Tibial nerve (tissue), 4 donors: ENCODE measurements at regions not wholly inside any gene's neighbourhood (a gene's known extent, or its start where the extent isn't known, plus 50 kb on each side); places are given as distances from the start of the nearest gene placed in this dataset.
"Not testable (repeated sequence)": the region's sequence is repeated elsewhere in the genome, so short reads cannot be mapped to it uniquely, and the experiment has no call there.

Experiments
- DNase-seq, 2 donors: peaks; one replicate each; pipeline ENCODE4 v3.0.0-alpha.2; 2019; ENCODE audit warnings: low spot score in 2 of 2
- H3K27ac ChIP-seq, 4 donors: fragments of 200-600 bp; sonication (generic) in 3 of 4; one replicate each; pipeline ENCODE4 v1.5.1; 2017 to 2019; ENCODE audit warnings: mild to moderate bottlenecking in 1 of 4
- H3K27me3 ChIP-seq, 2 donors: fragments of 200-600 bp; sonication (generic) in 1 of 2; one replicate each; pipeline versions ENCODE4 v1.5.1 to v1.6.0; 2017 to 2019
- H3K36me3 ChIP-seq, 3 donors: fragments of 200-600 bp; sonication (generic); one replicate each; pipeline ENCODE4 v1.5.1; 2018 to 2019
- H3K4me1 ChIP-seq, 4 donors: fragments of 200-600 bp; sonication (generic) in 3 of 4; one replicate each; pipeline ENCODE4 v1.5.1; 2017 to 2019
- H3K4me3 ChIP-seq, 4 donors: fragments of 200-600 bp; sonication (generic) in 3 of 4; one replicate each; pipeline ENCODE4 v1.5.1; 2017 to 2019; ENCODE audit warnings: mild to moderate bottlenecking in 1 of 4, moderate library complexity in 1 of 4
- H3K9me3 ChIP-seq, 4 donors: fragments of 200-600 bp; sonication (generic) in 3 of 4; one replicate each; pipeline ENCODE4 v1.5.1; 2017 to 2019
- EP300 ChIP-seq, 2 donors: sonication (generic); formaldehyde crosslinking; IDR thresholded peaks; one replicate each; pipeline ENCODE4 v1.6.1; 2017; ENCODE audit warnings: antibody characterized with exemption in 2 of 2, mild to moderate bottlenecking in 1 of 2
- POLR2A ChIP-seq, 2 donors: fragments of 450-650 bp; IDR thresholded peaks; one replicate each; pipeline ENCODE4 v1.6.1; 2017; ENCODE audit warnings: antibody characterized with exemption in 2 of 2, mild to moderate bottlenecking in 2 of 2, moderate library complexity in 2 of 2
- WGBS, 2 donors: methylation state at CpG; one replicate each; pipeline ENCODE4 v1.1.5; 2018; 5-methylcytosine and 5-hydroxymethylcytosine counted together
- TF ChIP-seq, protein P1 (sequence below), 5 experiments: fragments of 200-600 bp in 3 of 5; fragments of 450-650 bp in 2 of 5; sonication (generic) in 3 of 5; IDR thresholded peaks; one replicate each; pipeline ENCODE4 v1.5.1; 2016 to 2019; ENCODE audit warnings: antibody characterized with exemption in 5 of 5, mild to moderate bottlenecking in 3 of 5, moderate library complexity in 2 of 5

DNA sequence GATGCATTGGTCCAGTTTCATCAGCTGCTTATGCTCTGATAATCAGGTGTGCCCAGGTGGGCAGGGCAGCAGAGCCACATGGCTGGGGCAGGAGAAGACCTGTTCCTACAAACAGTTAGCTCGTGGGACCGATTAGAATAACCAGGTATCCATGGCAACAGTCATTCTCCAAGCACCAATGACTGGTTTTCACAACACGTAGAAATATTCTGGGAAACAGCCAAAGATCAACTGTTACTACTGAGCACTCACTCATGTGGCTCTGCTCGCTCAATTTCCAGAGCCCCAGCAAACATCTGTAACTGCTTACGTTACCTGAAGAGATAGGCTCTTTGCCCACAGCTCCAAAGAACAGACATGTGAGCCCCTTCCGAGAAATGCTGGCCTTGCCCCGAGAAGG is 302.0 kb downstream of the AGTPBP1 start:
- Histone ChIP-seq H3K27ac (no peak overlapping the region), H3K4me3 (no peak overlapping the region), H3K9me3 (peaks cover 0 to 10% (median 0%) of the 10 kb centered on the region in 4 donors), H3K36me3 (no peaks in the 10 kb centered on the region), H3K4me1 (no peaks in the 10 kb centered on the region), H3K27me3 (no peaks in the 10 kb centered on the region)
- no peak for TF ChIP-seq POLR2A (IDR thresholded peaks at IDR 0.05)
- TF ChIP-seq, protein P1, sequence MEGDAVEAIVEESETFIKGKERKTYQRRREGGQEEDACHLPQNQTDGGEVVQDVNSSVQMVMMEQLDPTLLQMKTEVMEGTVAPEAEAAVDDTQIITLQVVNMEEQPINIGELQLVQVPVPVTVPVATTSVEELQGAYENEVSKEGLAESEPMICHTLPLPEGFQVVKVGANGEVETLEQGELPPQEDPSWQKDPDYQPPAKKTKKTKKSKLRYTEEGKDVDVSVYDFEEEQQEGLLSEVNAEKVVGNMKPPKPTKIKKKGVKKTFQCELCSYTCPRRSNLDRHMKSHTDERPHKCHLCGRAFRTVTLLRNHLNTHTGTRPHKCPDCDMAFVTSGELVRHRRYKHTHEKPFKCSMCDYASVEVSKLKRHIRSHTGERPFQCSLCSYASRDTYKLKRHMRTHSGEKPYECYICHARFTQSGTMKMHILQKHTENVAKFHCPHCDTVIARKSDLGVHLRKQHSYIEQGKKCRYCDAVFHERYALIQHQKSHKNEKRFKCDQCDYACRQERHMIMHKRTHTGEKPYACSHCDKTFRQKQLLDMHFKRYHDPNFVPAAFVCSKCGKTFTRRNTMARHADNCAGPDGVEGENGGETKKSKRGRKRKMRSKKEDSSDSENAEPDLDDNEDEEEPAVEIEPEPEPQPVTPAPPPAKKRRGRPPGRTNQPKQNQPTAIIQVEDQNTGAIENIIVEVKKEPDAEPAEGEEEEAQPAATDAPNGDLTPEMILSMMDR (IDR thresholded peaks at IDR 0.05): no peak
- no peak for TF ChIP-seq EP300 (IDR thresholded peaks at IDR 0.05)
- WGBS, 2 donors: 71 to 72% methylated on average over 7 of the region's 7 CpGs
- DNase-seq: no peak

DNA sequence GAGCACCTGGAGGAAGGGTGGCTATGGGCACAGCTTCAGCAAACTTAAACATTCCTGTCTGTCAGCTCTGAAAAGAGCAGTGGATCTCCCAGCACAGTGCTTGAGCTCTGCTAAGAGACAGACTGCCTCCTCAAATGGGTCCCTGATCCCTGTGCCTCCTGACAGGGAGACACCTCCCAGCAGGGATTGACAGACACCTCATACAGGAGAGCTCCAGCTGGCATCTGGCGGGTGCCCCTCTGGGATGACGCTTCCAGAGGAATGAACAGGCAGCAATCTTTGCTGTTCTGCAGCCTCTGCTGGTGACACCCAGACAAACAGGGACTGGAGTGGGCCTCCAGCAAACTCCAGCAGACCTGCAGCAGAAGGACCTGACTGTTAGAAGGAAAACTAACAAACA is 307.8 kb downstream of the AGTPBP1 start:
- H3K4me3 ChIP-seq, H3K27ac ChIP-seq, H3K36me3 ChIP-seq, DNase-seq, H3K9me3 ChIP-seq, H3K27me3 ChIP-seq: not testable (repeated sequence)
- WGBS, 2 donors: 100% methylated on average over 1 to 2 of the region's 2 CpGs
- peaks cover 0 to 12% (median 4%) of the 10 kb centered on the region in 4 donors for H3K4me1 ChIP-seq

DNA sequence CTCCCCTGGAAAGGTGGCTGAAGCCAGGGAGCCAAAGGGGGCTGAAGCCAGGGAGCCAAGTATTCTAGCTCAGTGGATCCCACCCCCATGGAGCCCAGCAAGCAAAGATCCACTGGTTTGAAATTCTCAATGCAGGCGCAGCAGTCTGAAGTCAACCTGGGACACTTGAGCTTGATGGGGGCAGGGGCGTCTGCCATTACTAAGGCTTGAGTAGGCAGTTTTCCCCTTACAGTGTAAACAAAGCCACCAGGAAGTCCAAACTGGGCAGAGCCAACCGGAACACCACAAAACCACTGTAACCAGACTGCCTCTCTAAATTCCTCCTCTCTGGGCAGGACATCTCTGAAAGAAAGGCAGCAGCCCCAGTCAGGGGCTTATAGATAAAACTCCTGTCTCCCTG is 308.2 kb downstream of the AGTPBP1 start:
- not testable (repeated sequence) for DNase-seq, H3K9me3 ChIP-seq, H3K27ac ChIP-seq, H3K27me3 ChIP-seq, H3K4me3 ChIP-seq, H3K36me3 ChIP-seq
- H3K4me1 ChIP-seq: peaks cover 0 to 12% (median 4%) of the 10 kb centered on the region in 4 donors
- 87 to 96% methylated on average over 2 to 3 of the region's 3 CpGs for WGBS, 2 donors

DNA sequence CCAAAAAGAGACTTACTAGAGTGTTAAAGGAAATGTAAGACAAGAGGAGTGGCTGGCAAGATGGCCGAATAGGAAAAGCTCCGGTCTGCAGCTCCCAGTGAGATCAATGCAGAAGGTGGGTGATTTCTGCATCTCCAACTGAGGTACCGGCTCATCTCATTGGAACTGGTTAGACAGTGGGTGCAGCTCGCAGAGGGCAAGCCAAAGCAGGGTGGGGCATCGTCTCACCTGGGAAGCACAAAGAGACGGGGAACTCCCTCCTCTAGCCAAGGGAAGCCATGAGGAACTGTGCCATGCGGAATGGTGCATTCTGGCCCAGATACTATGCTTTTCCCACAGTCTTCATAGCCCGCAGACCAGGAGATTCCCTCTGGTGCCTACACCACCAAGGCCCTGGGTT is 308.7 kb downstream of the AGTPBP1 start:
- H3K36me3 ChIP-seq: no peaks in the 10 kb centered on the region
- no peak overlapping the region for H3K27ac ChIP-seq
- peaks cover 0 to 3% (median 0%) of the 10 kb centered on the region in 4 donors for H3K9me3 ChIP-seq
- H3K4me1 ChIP-seq: peaks cover 0 to 12% (median 4%) of the 10 kb centered on the region in 4 donors
- WGBS, 2 donors: 85 to 91% methylated on average over 8 of the region's 8 CpGs
- DNase-seq: no peak
- H3K27me3 ChIP-seq: no peaks in the 10 kb centered on the region
- no peak overlapping the region for H3K4me3 ChIP-seq
- TF ChIP-seq, protein P1 (IDR thresholded peaks at IDR 0.05): no peak
- TF ChIP-seq EP300 (IDR thresholded peaks at IDR 0.05): no peak
- TF ChIP-seq POLR2A (IDR thresholded peaks at IDR 0.05): no peak

GRCh38 chr9:85432599-85432998 is 309.2 kb downstream of the AGTPBP1 start:
- Histone ChIP-seq H3K27ac (no peak overlapping the region), H3K4me1 (peaks cover 0 to 12% (median 4%) of the 10 kb centered on the region in 4 donors), H3K9me3 (no peaks in the 10 kb centered on the region), H3K27me3 (no peaks in the 10 kb centered on the region), H3K36me3 (no peaks in the 10 kb centered on the region), H3K4me3 (no peak overlapping the region)
- TF ChIP-seq, protein P1 (IDR thresholded peaks at IDR 0.05): no peak
- TF ChIP-seq POLR2A (IDR thresholded peaks at IDR 0.05) (no peak), EP300 (IDR thresholded peaks at IDR 0.05) (no peak)
- WGBS, 2 donors: 89 to 93% methylated on average over 3 of the region's 3 CpGs
- no peak for DNase-seq

- no peak for DNase-seq
- no peak for TF ChIP-seq POLR2A (IDR thresholded peaks at IDR 0.05)
- TF ChIP-seq, protein P1 (IDR thresholded peaks at IDR 0.05): no peak
- TF ChIP-seq EP300 (IDR thresholded peaks at IDR 0.05): no peak
- H3K27ac ChIP-seq: no peak overlapping the region
- no peaks in the 10 kb centered on the region for H3K36me3 ChIP-seq
- WGBS, 2 donors: 27 to 38% methylated on average over 3 of the region's 3 CpGs
- peaks cover 0 to 12% (median 4%) of the 10 kb centered on the region in 4 donors for H3K4me1 ChIP-seq
- H3K9me3 ChIP-seq: no peaks in the 10 kb centered on the region
- H3K4me3 ChIP-seq: no peak overlapping the region
- H3K27me3 ChIP-seq: no peaks in the 10 kb centered on the region
These were observed 310.2 kb downstream of the AGTPBP1 start for GRCh38 chr9:85431339-85432102.
